HepG2 (cell line): ENCODE measurements at regions not wholly inside any gene's neighbourhood (a gene's known extent, or its start where the extent isn't known, plus 50 kb on each side); places are given as distances from the start of the nearest gene placed in this dataset.

ENCODE experiments used
- ATAC-seq: fragments of 200-7000 bp; cut with Tn5 transposase; 3 replicates; pipeline ENCODE4 v1.9.1; 2020; ENCODE audit warnings: mild to moderate bottlenecking, moderate library complexity
- BruUV-seq: library from RNA; stranded (reverse); fragments of 400-500 nt; replicated peaks from 2 replicates; lab custom pipeline; 2021; lab: Mats Ljungman, UMichigan
- CTCF ChIA-PET: fragments of 300-600 bp; formaldehyde crosslinking; extraction: SDS; loops from one replicate; lab custom pipeline; 2021; ENCODE audit warnings: low total read pairs, inconsistent platforms, low intra/inter-chr PET ratio; lab: Yijun Ruan, JAX
- POLR2A ChIA-PET: fragments of 350-600 bp; sonication (Branson Sonifier 250); formaldehyde crosslinking; loops from one replicate; lab custom pipeline; 2020; ENCODE audit warnings: antibody characterized with exemption, inconsistent platforms; lab: Yijun Ruan, JAX
- DNase-seq: peaks from one replicate; pipeline ENCODE4 v3.0.0-alpha.2; 2015; ENCODE audit warnings: low spot score
- FAIRE-seq: peaks from 3 replicates; lab custom pipeline; 2011; peaks lifted over from hg19 to GRCh38; lab: Jason Lieb, UNC
- H2AFZ ChIP-seq: one replicate; pipeline ENCODE4 v1.6.1; 2011; ENCODE audit warnings: low read length, inconsistent platforms
- H3K27ac ChIP-seq: fragments of 300-600 bp; 3 replicates; pipeline ENCODE4 v1.8.0; 2011; ENCODE audit warnings: mixed run types, mild to moderate bottlenecking, mixed read lengths, low read length, inconsistent platforms; ENCODE audit not compliant: insufficient read depth; ENCODE audit errors: extremely low read length
- H3K27me3 ChIP-seq, 2 experiments: fragments of 200-600 bp in 1 of 2; 2 replicates in 1 of 2; 3 replicates in 1 of 2; pipeline versions ENCODE4 v1.6.0 to v1.8.0; 2011; ENCODE audit warnings: low read length in 2 of 2, mild to moderate bottlenecking in 2 of 2, moderate library complexity in 2 of 2, inconsistent platforms in 1 of 2; ENCODE audit not compliant: insufficient read depth in 2 of 2, control insufficient read depth in 1 of 2
- H3K36me3 ChIP-seq, 2 experiments: fragments of 200-600 bp in 1 of 2; replicated peaks in 1 of 2; 2 replicates in 1 of 2; 3 replicates in 1 of 2; pipeline versions ENCODE4 v1.5.1 to v1.8.0; 2011; ENCODE audit warnings: low read length in 2 of 2, inconsistent platforms in 1 of 2; ENCODE audit not compliant: insufficient read depth in 2 of 2, control insufficient read depth in 1 of 2
- H3K4me1 ChIP-seq: 2 replicates; pipeline ENCODE4 v1.5.1; 2012; ENCODE audit warnings: low read length, inconsistent platforms; ENCODE audit not compliant: insufficient read depth
- H3K4me2 ChIP-seq: 2 replicates; pipeline ENCODE4 v1.6.0; 2011; ENCODE audit warnings: low read depth, low read length, inconsistent platforms
- H3K4me3 ChIP-seq, 3 experiments: fragments of 200-600 bp in 1 of 3; sonication (generic), shearing (Covaris generic) in 1 of 3; replicated peaks in 1 of 3; 2 replicates each; pipeline ENCODE4 v1.5.1; 2011 to 2016; ENCODE audit warnings: low read length in 3 of 3, inconsistent platforms in 2 of 3, low read depth in 2 of 3, mild to moderate bottlenecking in 2 of 3, control low read depth in 1 of 3, mixed read lengths in 1 of 3; ENCODE audit not compliant: insufficient read depth in 1 of 3
- H3K79me2 ChIP-seq: one replicate; pipeline ENCODE4 v1.6.1; 2011; ENCODE audit warnings: low read length, inconsistent platforms; ENCODE audit not compliant: insufficient read depth
- H3K9ac ChIP-seq: 2 replicates; pipeline ENCODE4 v1.6.0; 2011; ENCODE audit warnings: mild to moderate bottlenecking, low read depth, low read length, inconsistent platforms; ENCODE audit not compliant: insufficient read depth
- H3K9me3 ChIP-seq: 2 replicates; pipeline ENCODE4 v1.5.1; 2012; ENCODE audit warnings: mild to moderate bottlenecking, low read length
- H4K20me1 ChIP-seq: 2 replicates; pipeline ENCODE4 v1.6.0; 2011; ENCODE audit warnings: inconsistent platforms, mild to moderate bottlenecking, low read length, moderate library complexity; ENCODE audit not compliant: insufficient read depth
- AKAP8 ChIP-seq: sonication (generic); formaldehyde crosslinking; IDR thresholded peaks from 2 replicates; pipeline ENCODE4 v1.5.1; 2020; ENCODE audit warnings: mild to moderate bottlenecking, missing genetic modification reagents
- HNRNPL ChIP-seq: fragments of 200-400 bp; formaldehyde crosslinking; IDR thresholded peaks from 2 replicates; pipeline ENCODE4 v1.6.1; 2017; ENCODE audit warnings: mild to moderate bottlenecking, low read depth, low read length
- PAX8 ChIP-seq: sonication (generic); formaldehyde crosslinking; IDR thresholded peaks from 2 replicates; pipeline ENCODE4 v1.8.0; 2022; ENCODE audit warnings: mild to moderate bottlenecking, missing genetic modification reagents, borderline replicate concordance
- SSRP1 ChIP-seq: IDR thresholded peaks from 2 replicates; pipeline ENCODE4 v1.6.1; 2016; ENCODE audit warnings: control low read depth
- ZMYM3 ChIP-seq: sonication (generic); formaldehyde crosslinking; IDR thresholded peaks from 2 replicates; pipeline ENCODE4 v1.5.1; 2020; ENCODE audit warnings: mild to moderate bottlenecking, missing genetic modification reagents
- ZNF260 ChIP-seq: sonication (generic); formaldehyde crosslinking; IDR thresholded peaks from 2 replicates; pipeline ENCODE4 v1.4.0; 2020; ENCODE audit warnings: missing genetic modification reagents, low read depth, mild to moderate bottlenecking, borderline replicate concordance
- ZNF296 ChIP-seq: sonication (generic); formaldehyde crosslinking; conservative IDR thresholded peaks from 2 replicates; pipeline ENCODE4 v1.5.0; 2020; ENCODE audit warnings: mild to moderate bottlenecking, missing genetic modification reagents
- ZNF549 ChIP-seq: sonication (generic); formaldehyde crosslinking; IDR thresholded peaks from 2 replicates; pipeline ENCODE4 v1.5.0; 2020; ENCODE audit warnings: missing genetic modification reagents
- ZNF776 ChIP-seq: sonication (generic); formaldehyde crosslinking; IDR thresholded peaks from 2 replicates; pipeline ENCODE4 v1.4.0; 2020; ENCODE audit warnings: mild to moderate bottlenecking, missing genetic modification reagents
- ZNF780A ChIP-seq: sonication (generic); formaldehyde crosslinking; IDR thresholded peaks from 2 replicates; pipeline ENCODE4 v1.8.0; 2022; ENCODE audit warnings: mild to moderate bottlenecking, missing genetic modification reagents, moderate library complexity
- WGBS: methylation state at CpG from one replicate; pipeline ENCODE4 v1.1.6; 2017; ENCODE audit warnings: low lambda C conversion rate; 5-methylcytosine and 5-hydroxymethylcytosine counted together
- in situ Hi-C: cut with HindIII; loops from 2 replicates; pipeline ENCODE4 v1.10.0; 2017; ENCODE audit warnings: low pct_unique_long_range_greater_than_20kb; ENCODE audit not compliant: extremely low pct_ligation_motif_present
- intact Hi-C: fragments of 100-400 bp; cut with micrococcal nuclease; formaldehyde crosslinking; loops from one replicate; pipeline ENCODE4 v1.10.0; 2022; ENCODE audit not compliant: unreplicated experiment
- TF ChIP-seq, protein P1 (sequence below): sonication (generic); formaldehyde crosslinking; IDR thresholded peaks from 2 replicates; pipeline ENCODE4 v1.4.0; 2020; ENCODE audit warnings: missing genetic modification reagents
- TF ChIP-seq, protein P2 (sequence below), 2 experiments: sonication (generic) in 1 of 2; formaldehyde crosslinking in 1 of 2; IDR thresholded peaks; 2 replicates each; pipeline versions ENCODE4 v1.4.0 to v1.6.1; 2016 to 2020; ENCODE audit warnings: borderline replicate concordance in 1 of 2, low read depth in 1 of 2, mild to moderate bottlenecking in 1 of 2, missing genetic modification reagents in 1 of 2
- TF ChIP-seq, protein P3 (sequence below): fragments of 450-650 bp; IDR thresholded peaks from 2 replicates; pipeline ENCODE4 v1.6.1; 2016

GRCh38 chr6:168192195-168192900, 113.3 kb upstream of the FRMD1 start (continued):
- TF ChIP-seq, protein P1, sequence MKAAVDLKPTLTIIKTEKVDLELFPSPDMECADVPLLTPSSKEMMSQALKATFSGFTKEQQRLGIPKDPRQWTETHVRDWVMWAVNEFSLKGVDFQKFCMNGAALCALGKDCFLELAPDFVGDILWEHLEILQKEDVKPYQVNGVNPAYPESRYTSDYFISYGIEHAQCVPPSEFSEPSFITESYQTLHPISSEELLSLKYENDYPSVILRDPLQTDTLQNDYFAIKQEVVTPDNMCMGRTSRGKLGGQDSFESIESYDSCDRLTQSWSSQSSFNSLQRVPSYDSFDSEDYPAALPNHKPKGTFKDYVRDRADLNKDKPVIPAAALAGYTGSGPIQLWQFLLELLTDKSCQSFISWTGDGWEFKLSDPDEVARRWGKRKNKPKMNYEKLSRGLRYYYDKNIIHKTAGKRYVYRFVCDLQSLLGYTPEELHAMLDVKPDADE (CRISPR knock-in tag), result no peak
- no peak for TF ChIP-seq ZNF296 (CRISPR knock-in tag)
- no peak for TF ChIP-seq SSRP1 (CRISPR knock-in tag)
- TF ChIP-seq AKAP8 (CRISPR knock-in tag), result no peak
- no peak for TF ChIP-seq ZNF260 (CRISPR knock-in tag)
- no peak for TF ChIP-seq PAX8
- no peak for TF ChIP-seq ZNF776
- TF ChIP-seq, all 625 proteins: peak for 3

- Histone ChIP-seq H3K4me3 (no peak overlapping the region), H3K27me3 (peaks cover 2 to 19% of the 10 kb centered on the region in 2 experiments; a peak in 4 of 5 replicates), H4K20me1 (no peaks in the 10 kb centered on the region), H3K4me1 (peaks cover 36% of the 10 kb centered on the region), H3K36me3 (no peaks in the 10 kb centered on the region), H2AFZ (no peak overlapping the region), H3K9me3 (no peaks in the 10 kb centered on the region), H3K9ac (no peak overlapping the region), H3K4me2 (no peak overlapping the region), H3K27ac (no peak overlapping the region), H3K79me2 (no peaks in the 10 kb centered on the region)
- ChIA-PET CTCF (no interaction called here), POLR2A (no interaction called here)
- no peak for ATAC-seq
- no peak for FAIRE-seq
- no TSS peak for BruUV-seq
- 53% methylated on average over 21 of the region's 22 CpGs for WGBS
- DNase-seq, result no peak
- intact Hi-C loops, result no loop called here
- in situ Hi-C loops, result loop anchor here (5.0 kb wide), 1 partner anchor 166 kb away; no protein-coding TSS in a partner anchor
- no peak for TF ChIP-seq ZNF549 (CRISPR knock-in tag)
- no peak for TF ChIP-seq ZNF780A (CRISPR knock-in tag)
- TF ChIP-seq, protein P2, sequence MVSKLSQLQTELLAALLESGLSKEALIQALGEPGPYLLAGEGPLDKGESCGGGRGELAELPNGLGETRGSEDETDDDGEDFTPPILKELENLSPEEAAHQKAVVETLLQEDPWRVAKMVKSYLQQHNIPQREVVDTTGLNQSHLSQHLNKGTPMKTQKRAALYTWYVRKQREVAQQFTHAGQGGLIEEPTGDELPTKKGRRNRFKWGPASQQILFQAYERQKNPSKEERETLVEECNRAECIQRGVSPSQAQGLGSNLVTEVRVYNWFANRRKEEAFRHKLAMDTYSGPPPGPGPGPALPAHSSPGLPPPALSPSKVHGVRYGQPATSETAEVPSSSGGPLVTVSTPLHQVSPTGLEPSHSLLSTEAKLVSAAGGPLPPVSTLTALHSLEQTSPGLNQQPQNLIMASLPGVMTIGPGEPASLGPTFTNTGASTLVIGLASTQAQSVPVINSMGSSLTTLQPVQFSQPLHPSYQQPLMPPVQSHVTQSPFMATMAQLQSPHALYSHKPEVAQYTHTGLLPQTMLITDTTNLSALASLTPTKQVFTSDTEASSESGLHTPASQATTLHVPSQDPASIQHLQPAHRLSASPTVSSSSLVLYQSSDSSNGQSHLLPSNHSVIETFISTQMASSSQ (IDR thresholded peaks at IDR 0.05; ENCODE audit: low read depth), result no peak
- TF ChIP-seq, protein P2 (CRISPR knock-in tag; IDR thresholded peaks at IDR 0.05; ENCODE audit: borderline replicate concordance), result no peak
- no peak for TF ChIP-seq ZMYM3 (CRISPR knock-in tag)
- TF ChIP-seq HNRNPL, result 0 out of 2 replicates have a peak, but pooled peaks have one; percentile 41
- TF ChIP-seq, protein P3, sequence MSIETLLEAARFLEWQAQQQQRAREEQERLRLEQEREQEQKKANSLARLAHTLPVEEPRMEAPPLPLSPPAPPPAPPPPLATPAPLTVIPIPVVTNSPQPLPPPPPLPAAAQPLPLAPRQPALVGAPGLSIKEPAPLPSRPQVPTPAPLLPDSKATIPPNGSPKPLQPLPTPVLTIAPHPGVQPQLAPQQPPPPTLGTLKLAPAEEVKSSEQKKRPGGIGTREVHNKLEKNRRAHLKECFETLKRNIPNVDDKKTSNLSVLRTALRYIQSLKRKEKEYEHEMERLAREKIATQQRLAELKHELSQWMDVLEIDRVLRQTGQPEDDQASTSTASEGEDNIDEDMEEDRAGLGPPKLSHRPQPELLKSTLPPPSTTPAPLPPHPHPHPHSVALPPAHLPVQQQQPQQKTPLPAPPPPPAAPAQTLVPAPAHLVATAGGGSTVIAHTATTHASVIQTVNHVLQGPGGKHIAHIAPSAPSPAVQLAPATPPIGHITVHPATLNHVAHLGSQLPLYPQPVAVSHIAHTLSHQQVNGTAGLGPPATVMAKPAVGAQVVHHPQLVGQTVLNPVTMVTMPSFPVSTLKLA, result peak; percentile 90
Measured at GRCh38 chr6:168190646-168191443, 111.8 kb upstream of the FRMD1 start.
